HEK293T (cell line): ENCODE measurements at regions not wholly inside any gene's neighbourhood (a gene's known extent, or its start where the extent isn't known, plus 50 kb on each side); places are given as distances from the start of the nearest gene placed in this dataset.

Experiments used
- CTCF ChIA-PET: fragments of 350-600 bp; formaldehyde crosslinking; extraction: SDS; loops from one replicate; lab custom pipeline; 2021; ENCODE audit warnings: antibody characterized with exemption, inconsistent platforms; lab: Yijun Ruan, JAX
- POLR2A ChIA-PET: fragments of 350-600 bp; formaldehyde crosslinking; extraction: SDS; loops from one replicate; lab custom pipeline; 2020; ENCODE audit warnings: antibody characterized with exemption, inconsistent platforms; lab: Yijun Ruan, JAX
- DNase-seq: peaks from one replicate; pipeline ENCODE4 v3.0.0; 2012; ENCODE audit warnings: mixed read lengths; ENCODE audit errors: extremely low spot score
- ARNT ChIP-seq: fragments of 450-650 bp; IDR thresholded peaks from 2 replicates; pipeline ENCODE4 v1.6.1; 2017; ENCODE audit warnings: mild to moderate bottlenecking
- BHLHE40 ChIP-seq: fragments of 450-650 bp; IDR thresholded peaks from 2 replicates; pipeline ENCODE4 v1.6.1; 2016; ENCODE audit warnings: mild to moderate bottlenecking, moderate library complexity, borderline replicate concordance
- CTBP1 ChIP-seq: fragments of 450-650 bp; IDR thresholded peaks from 2 replicates; pipeline ENCODE4 v1.6.1; 2016; ENCODE audit warnings: borderline replicate concordance
- ELF4 ChIP-seq: fragments of 450-650 bp; IDR thresholded peaks from 2 replicates; pipeline ENCODE4 v1.6.1; 2017; ENCODE audit warnings: antibody characterized with exemption
- FOXA1 ChIP-seq: fragments of 450-650 bp; IDR thresholded peaks from 2 replicates; pipeline ENCODE4 v1.6.1; 2016; ENCODE audit warnings: mild to moderate bottlenecking
- FOXK2 ChIP-seq: fragments of 450-650 bp; IDR thresholded peaks from 2 replicates; pipeline ENCODE4 v1.6.1; 2016; ENCODE audit warnings: mild to moderate bottlenecking
- FOXM1 ChIP-seq: fragments of 450-650 bp; IDR thresholded peaks from 2 replicates; pipeline ENCODE4 v1.6.1; 2017; ENCODE audit warnings: mild to moderate bottlenecking, borderline replicate concordance
- HDGF ChIP-seq: fragments of 450-650 bp; IDR thresholded peaks from 2 replicates; pipeline ENCODE4 v1.6.1; 2017; ENCODE audit warnings: antibody characterized with exemption, borderline replicate concordance
- L3MBTL2 ChIP-seq: fragments of 450-650 bp; conservative IDR thresholded peaks from 2 replicates; pipeline ENCODE4 v1.6.1; 2016; ENCODE audit warnings: mild to moderate bottlenecking
- LEF1 ChIP-seq: fragments of 450-650 bp; IDR thresholded peaks from 2 replicates; pipeline ENCODE4 v1.6.1; 2017; ENCODE audit warnings: mild to moderate bottlenecking, borderline replicate concordance
- NFRKB ChIP-seq: fragments of 450-650 bp; IDR thresholded peaks from 2 replicates; pipeline ENCODE4 v1.6.1; 2016; ENCODE audit warnings: mild to moderate bottlenecking, moderate library complexity
- PKNOX1 ChIP-seq: fragments of 450-650 bp; IDR thresholded peaks from 2 replicates; pipeline ENCODE4 v1.6.1; 2016
- SP1 ChIP-seq: fragments of 450-650 bp; IDR thresholded peaks from 2 replicates; pipeline ENCODE4 v1.6.1; 2017
- SUZ12 ChIP-seq: fragments of 450-650 bp; IDR thresholded peaks from 2 replicates; pipeline ENCODE4 v1.6.1; 2016; ENCODE audit warnings: mild to moderate bottlenecking
- TARDBP ChIP-seq: fragments of 450-650 bp; IDR thresholded peaks from 2 replicates; pipeline ENCODE4 v1.6.1; 2016
- ZNF384 ChIP-seq: fragments of 450-650 bp; IDR thresholded peaks from 2 replicates; pipeline ENCODE4 v1.6.1; 2016

DNA sequence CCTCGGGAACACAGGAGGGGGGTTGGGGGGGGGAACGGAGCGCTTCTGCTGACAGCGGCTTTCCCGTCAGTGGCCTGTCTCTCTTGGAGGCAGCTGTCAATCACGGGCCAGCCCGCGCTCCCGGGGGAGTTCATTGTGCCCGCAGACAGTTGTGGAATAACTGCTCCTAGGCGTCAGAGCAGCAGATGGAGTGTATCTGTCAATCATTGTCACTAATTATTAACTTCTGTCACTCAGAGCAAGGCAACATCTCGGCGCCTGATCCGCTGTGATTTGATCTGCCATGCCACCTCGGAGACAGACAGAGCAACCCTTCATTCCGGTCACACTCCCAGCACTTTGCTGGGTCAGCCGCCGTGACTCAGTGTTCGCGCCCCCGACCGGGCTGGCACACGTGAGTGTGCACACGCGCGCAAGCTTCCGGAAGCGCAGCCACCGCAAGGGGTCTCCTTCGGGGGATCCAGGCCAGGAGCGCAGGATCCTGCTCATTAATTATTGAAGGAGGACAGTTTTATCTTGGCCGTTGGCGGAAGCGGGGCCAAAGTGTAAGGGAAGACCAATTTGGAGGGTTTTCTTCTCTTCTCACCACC lies 75.8 kb downstream of the RRAGC start:
- ChIA-PET POLR2A (no interaction called here), CTCF (interaction anchor here (1.1 kb wide), 1 partner anchor 32 kb away, joined by 5 read pairs; no protein-coding TSS in a partner anchor)
- DNase-seq: peak; percentile 45
- TF ChIP-seq L3MBTL2 (peak; percentile 71), FOXA1 (no peak), PKNOX1 (peak; percentile 95)

DNA sequence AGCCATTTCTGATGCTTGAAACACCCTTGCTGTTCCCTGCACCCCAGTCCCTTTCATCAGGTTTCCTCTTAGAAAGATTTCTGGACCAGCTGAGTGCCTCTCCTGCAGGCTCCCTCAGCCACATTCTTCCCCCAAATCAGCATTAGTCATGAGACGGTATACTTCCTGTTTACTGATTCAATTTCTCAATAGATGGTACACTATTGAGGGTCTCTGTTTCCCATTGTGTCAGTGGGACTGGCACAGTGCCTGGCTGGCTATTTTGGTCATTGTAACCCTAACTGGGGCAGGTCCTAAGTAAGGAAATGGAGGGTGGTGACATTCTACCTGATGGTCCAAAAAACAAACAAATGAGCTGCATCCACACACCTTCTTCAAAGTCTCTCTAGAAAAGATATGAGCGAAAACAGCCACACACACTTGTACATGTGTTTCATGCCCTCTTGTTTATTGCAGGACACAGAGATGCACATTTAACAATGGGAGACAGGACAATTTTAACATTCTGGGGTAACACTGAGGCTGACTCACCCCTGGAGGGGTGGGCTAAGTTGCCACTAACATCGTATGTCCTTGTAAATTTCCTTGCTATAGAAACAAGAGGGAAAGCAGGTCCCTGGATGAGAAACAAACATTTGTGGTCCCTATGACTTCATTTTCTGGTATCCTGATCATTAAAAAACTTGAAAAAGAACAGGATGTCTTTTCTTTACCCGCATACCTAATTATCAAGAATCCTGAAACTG lies 77.5 kb downstream of the RRAGC start:
- DNase-seq: no peak
- ChIA-PET CTCF (no interaction called here), POLR2A (no interaction called here)
- TF ChIP-seq LEF1: no peak
- TF ChIP-seq FOXA1: no peak
- no peak for TF ChIP-seq BHLHE40
- no peak for TF ChIP-seq ARNT
- TF ChIP-seq L3MBTL2: no peak
- TF ChIP-seq PKNOX1: no peak
- no peak for TF ChIP-seq NFRKB
- no peak for TF ChIP-seq TARDBP
- TF ChIP-seq SUZ12: no peak
- TF ChIP-seq CTBP1: no peak
- no peak for TF ChIP-seq SP1
- TF ChIP-seq FOXM1: no peak
- no peak for TF ChIP-seq ELF4
- TF ChIP-seq ZNF384: no peak
- TF ChIP-seq FOXK2: no peak
- TF ChIP-seq HDGF: no peak

DNA sequence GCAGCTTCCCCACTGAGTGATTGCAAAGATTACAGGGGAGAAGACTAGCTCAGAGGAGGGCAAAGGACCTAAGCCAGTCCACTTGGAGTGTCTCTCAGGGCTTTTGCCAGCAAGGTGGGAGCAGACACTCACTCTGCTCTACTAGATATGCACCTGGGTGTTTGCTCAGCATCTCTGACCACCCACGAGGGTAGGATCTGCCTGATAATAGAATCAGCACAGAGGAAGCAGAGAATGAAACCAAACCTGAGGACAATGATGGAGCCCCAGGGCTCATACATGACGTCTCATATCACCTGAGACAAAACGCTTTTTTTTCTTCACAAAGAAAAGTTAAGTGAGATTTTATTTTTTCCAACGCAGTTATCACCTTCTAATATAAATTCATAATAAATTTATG lies 79.4 kb downstream of the RRAGC start:
- CTCF ChIA-PET: no interaction called here
- DNase-seq: no peak
- POLR2A ChIA-PET: no interaction called here
- no peak for TF ChIP-seq ARNT
- no peak for TF ChIP-seq BHLHE40

GRCh38 chr1:38779491-38779890 lies 80.1 kb downstream of the RRAGC start:
- TF ChIP-seq TARDBP: no peak
- no peak for TF ChIP-seq PKNOX1
- TF ChIP-seq FOXA1: no peak
- no peak for TF ChIP-seq SP1
- TF ChIP-seq L3MBTL2: no peak
- TF ChIP-seq NFRKB: no peak
- no peak for TF ChIP-seq ZNF384
- TF ChIP-seq FOXK2: no peak
- no peak for TF ChIP-seq SUZ12
- TF ChIP-seq BHLHE40: no peak
- TF ChIP-seq LEF1: no peak
- no peak for TF ChIP-seq HDGF
- no peak for TF ChIP-seq ELF4
- TF ChIP-seq ARNT: no peak
- no peak for TF ChIP-seq FOXM1
- TF ChIP-seq CTBP1: no peak
- ChIA-PET POLR2A (no interaction called here), CTCF (no interaction called here)
- no peak for DNase-seq

- ChIA-PET CTCF (interaction anchor here (0.6 to 0.7 kb wide), 2 partner anchors 41 to 383 kb away, joined by 3 to 4 read pairs; no protein-coding TSS in a partner anchor), POLR2A (no interaction called here)
- no peak for DNase-seq
- TF ChIP-seq NFRKB (no peak), BHLHE40 (no peak), TARDBP (no peak), LEF1 (no peak), SP1 (no peak), ELF4 (no peak), L3MBTL2 (no peak), ARNT (no peak), FOXK2 (no peak), SUZ12 (no peak), CTBP1 (no peak), HDGF (no peak), FOXA1 (no peak), PKNOX1 (no peak), ZNF384 (no peak), FOXM1 (no peak)
Observed at GRCh38 chr1:38778521-38778920, 81.1 kb downstream of the RRAGC start.

- no peak for DNase-seq
- TF ChIP-seq SUZ12: no peak
- TF ChIP-seq SP1: no peak
- no peak for TF ChIP-seq NFRKB
- POLR2A ChIA-PET: no interaction called here
- CTCF ChIA-PET: interaction anchor here (0.6 to 0.7 kb wide), 2 partner anchors 40 to 384 kb away, joined by 3 to 4 read pairs; no protein-coding TSS in a partner anchor
Observed at GRCh38 chr1:38778051-38778450, 81.5 kb downstream of the RRAGC start.
